Astrocyte (in vitro differentiated cells and primary cell): ENCODE measurements at regions not wholly inside any gene's neighbourhood (a gene's known extent, or its start where the extent isn't known, plus 50 kb on each side); places are given as distances from the start of the nearest gene placed in this dataset.

Source experiments
- EZH2 ChIP-seq: IDR thresholded peaks from 2 replicates; pipeline ENCODE4 v1.6.1; 2012; ENCODE audit warnings: mild to moderate bottlenecking, low read length, inconsistent platforms; ENCODE audit not compliant: insufficient read depth
- TF ChIP-seq, protein P1 (sequence below): IDR thresholded peaks from 2 replicates; pipeline ENCODE4 v1.5.1; 2011; ENCODE audit warnings: low read depth, mild to moderate bottlenecking, inconsistent platforms, low read length, moderate library complexity; ENCODE audit not compliant: insufficient read depth

DNA sequence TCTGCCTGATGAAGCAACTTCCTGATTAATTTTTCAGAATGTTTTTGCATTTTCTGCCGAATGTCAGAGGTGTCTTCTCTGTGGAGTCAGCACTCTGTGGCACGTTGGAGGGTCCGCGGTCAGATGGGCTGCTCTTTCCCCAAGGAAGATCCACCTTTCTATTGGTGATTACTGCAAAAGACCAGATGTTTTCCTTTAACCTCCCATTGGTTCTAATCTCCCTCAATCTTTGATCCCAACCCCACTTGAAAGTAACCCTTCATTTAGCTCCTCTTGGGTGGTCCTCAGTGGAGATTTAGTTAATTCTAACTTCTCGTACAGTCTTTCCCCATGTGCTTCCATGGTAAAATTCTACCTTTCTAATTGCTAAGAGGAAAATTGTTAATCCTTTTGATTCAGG, 397.7 kb upstream of the DDHD1 start:
- TF ChIP-seq, protein P1, sequence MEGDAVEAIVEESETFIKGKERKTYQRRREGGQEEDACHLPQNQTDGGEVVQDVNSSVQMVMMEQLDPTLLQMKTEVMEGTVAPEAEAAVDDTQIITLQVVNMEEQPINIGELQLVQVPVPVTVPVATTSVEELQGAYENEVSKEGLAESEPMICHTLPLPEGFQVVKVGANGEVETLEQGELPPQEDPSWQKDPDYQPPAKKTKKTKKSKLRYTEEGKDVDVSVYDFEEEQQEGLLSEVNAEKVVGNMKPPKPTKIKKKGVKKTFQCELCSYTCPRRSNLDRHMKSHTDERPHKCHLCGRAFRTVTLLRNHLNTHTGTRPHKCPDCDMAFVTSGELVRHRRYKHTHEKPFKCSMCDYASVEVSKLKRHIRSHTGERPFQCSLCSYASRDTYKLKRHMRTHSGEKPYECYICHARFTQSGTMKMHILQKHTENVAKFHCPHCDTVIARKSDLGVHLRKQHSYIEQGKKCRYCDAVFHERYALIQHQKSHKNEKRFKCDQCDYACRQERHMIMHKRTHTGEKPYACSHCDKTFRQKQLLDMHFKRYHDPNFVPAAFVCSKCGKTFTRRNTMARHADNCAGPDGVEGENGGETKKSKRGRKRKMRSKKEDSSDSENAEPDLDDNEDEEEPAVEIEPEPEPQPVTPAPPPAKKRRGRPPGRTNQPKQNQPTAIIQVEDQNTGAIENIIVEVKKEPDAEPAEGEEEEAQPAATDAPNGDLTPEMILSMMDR = no peak
- no peak for TF ChIP-seq EZH2
